ENCODE measurements at regions not wholly inside any gene's neighbourhood (a gene's known extent, or its start where the extent isn't known, plus 50 kb on each side); places are given as distances from the start of the nearest gene placed in this dataset.
A peak's percentile ranks its signal among the peaks of the same experiment; 100 is the strongest.

GRCh38 chr5:92525131-92525530 is 1055.9 kb downstream of the NR2F1-AS1 start:
- DNase-seq, result no peak

- no peak for DNase-seq
Measured at GRCh38 chr5:92519811-92520632, 1061.0 kb downstream of the NR2F1-AS1 start.

- peak in 1 of 56 donors; percentile 0 for DNase-seq
Measured at GRCh38 chr5:92518318-92518904, 1062.6 kb downstream of the NR2F1-AS1 start.

GRCh38 chr5:92514896-92515295 is 1066.1 kb downstream of the NR2F1-AS1 start:
- no peak for DNase-seq

GRCh38 chr5:92513067-92513466 is 1068.0 kb downstream of the NR2F1-AS1 start:
- no peak for DNase-seq

- no peak for DNase-seq
Measured at GRCh38 chr5:92508271-92508670, 1072.7 kb downstream of the NR2F1-AS1 start.

GRCh38 chr5:92505925-92506324 is 1075.1 kb downstream of the NR2F1-AS1 start:
- DNase-seq, result no peak

GRCh38 chr5:92505145-92505544 is 1075.9 kb downstream of the NR2F1-AS1 start:
- DNase-seq, result no peak

GRCh38 chr5:92504346-92504745 is 1076.7 kb downstream of the NR2F1-AS1 start:
- no peak for DNase-seq

GRCh38 chr5:92500752-92501151 is 1080.3 kb downstream of the NR2F1-AS1 start:
- no peak for DNase-seq

GRCh38 chr5:92496545-92496944 is 1084.5 kb downstream of the NR2F1-AS1 start:
- no peak for DNase-seq

- DNase-seq, result no peak
Measured at GRCh38 chr5:92494508-92494907, 1086.5 kb downstream of the NR2F1-AS1 start.

GRCh38 chr5:92492908-92493307 is 1088.1 kb downstream of the NR2F1-AS1 start:
- no peak for DNase-seq

- no peak for DNase-seq
Measured at GRCh38 chr5:92484484-92484883, 1096.5 kb downstream of the NR2F1-AS1 start.

- DNase-seq, result no peak
Measured at GRCh38 chr5:92472981-92473566, 1090.0 kb upstream of the ARRDC3 start.

GRCh38 chr5:92471861-92472260 is 1088.7 kb upstream of the ARRDC3 start:
- no peak for DNase-seq

GRCh38 chr5:92470770-92471169 is 1087.7 kb upstream of the ARRDC3 start:
- DNase-seq, result no peak

GRCh38 chr5:92468295-92468694 is 1085.2 kb upstream of the ARRDC3 start:
- no peak for DNase-seq

- no peak for DNase-seq
Measured at GRCh38 chr5:92467695-92468094, 1084.6 kb upstream of the ARRDC3 start.

GRCh38 chr5:92460505-92460904 is 1077.4 kb upstream of the ARRDC3 start:
- no peak for DNase-seq

- no peak for DNase-seq
Measured at GRCh38 chr5:92459654-92460053, 1076.5 kb upstream of the ARRDC3 start.

- no peak for DNase-seq
Measured at GRCh38 chr5:92455011-92455410, 1071.9 kb upstream of the ARRDC3 start.

- no peak for DNase-seq
Measured at GRCh38 chr5:92444888-92445287, 1061.8 kb upstream of the ARRDC3 start.

Measured in amygdala (tissue), 56 donors.